ENCODE measurements at regions not wholly inside any gene's neighbourhood (a gene's known extent, or its start where the extent isn't known, plus 50 kb on each side); places are given as distances from the start of the nearest gene placed in this dataset.

- DNase-seq: no peak
These were observed 194.5 kb downstream of the ICE1 start for GRCh38 chr5:5617024-5617423.

GRCh38 chr5:5616247-5616895 is 193.9 kb downstream of the ICE1 start:
- DNase-seq: no peak

GRCh38 chr5:5615569-5615968 is 193.1 kb downstream of the ICE1 start:
- no peak for DNase-seq

GRCh38 chr5:5613261-5613990 is 190.9 kb downstream of the ICE1 start:
- DNase-seq: no peak

- DNase-seq: no peak
These were observed 189.6 kb downstream of the ICE1 start for GRCh38 chr5:5612096-5612495.

GRCh38 chr5:5609935-5610334 is 187.5 kb downstream of the ICE1 start:
- no peak for DNase-seq

GRCh38 chr5:5605170-5605764 is 182.8 kb downstream of the ICE1 start:
- DNase-seq: no peak

GRCh38 chr5:5602554-5602953 is 180.1 kb downstream of the ICE1 start:
- DNase-seq: no peak

GRCh38 chr5:5598547-5599113 is 176.2 kb downstream of the ICE1 start:
- no peak for DNase-seq

GRCh38 chr5:5593391-5593790 is 170.9 kb downstream of the ICE1 start:
- DNase-seq: no peak

GRCh38 chr5:5592541-5592940 is 170.1 kb downstream of the ICE1 start:
- no peak for DNase-seq

GRCh38 chr5:5591567-5591966 is 169.1 kb downstream of the ICE1 start:
- no peak for DNase-seq

GRCh38 chr5:5589857-5590256 is 167.4 kb downstream of the ICE1 start:
- DNase-seq: no peak

GRCh38 chr5:5588887-5589826 is 166.7 kb downstream of the ICE1 start:
- no peak for DNase-seq

GRCh38 chr5:5588386-5588785 is 165.9 kb downstream of the ICE1 start:
- no peak for DNase-seq

- no peak for DNase-seq
These were observed 165.0 kb downstream of the ICE1 start for GRCh38 chr5:5587474-5587873.

- DNase-seq: no peak
These were observed 164.2 kb downstream of the ICE1 start for GRCh38 chr5:5586721-5587120.

- DNase-seq: no peak
These were observed 163.4 kb downstream of the ICE1 start for GRCh38 chr5:5585751-5586341.

- DNase-seq: no peak
These were observed 162.3 kb downstream of the ICE1 start for GRCh38 chr5:5584751-5585150.

- DNase-seq: no peak
These were observed 161.8 kb downstream of the ICE1 start for GRCh38 chr5:5584236-5584745.

GRCh38 chr5:5583832-5584231 is 161.4 kb downstream of the ICE1 start:
- DNase-seq: no peak
